C4-2B (cell line): ENCODE measurements at regions not wholly inside any gene's neighbourhood (a gene's known extent, or its start where the extent isn't known, plus 50 kb on each side); places are given as distances from the start of the nearest gene placed in this dataset.

Experiments used
- ZFX ChIP-seq: fragments of 450-650 bp; IDR thresholded peaks from 2 replicates; pipeline ENCODE4 v1.6.1; 2017
- TF ChIP-seq, protein P1 (sequence below): fragments of 450-650 bp; conservative IDR thresholded peaks from 2 replicates; pipeline ENCODE4 v1.5.1; 2017; ENCODE audit warnings: mild to moderate bottlenecking

DNA sequence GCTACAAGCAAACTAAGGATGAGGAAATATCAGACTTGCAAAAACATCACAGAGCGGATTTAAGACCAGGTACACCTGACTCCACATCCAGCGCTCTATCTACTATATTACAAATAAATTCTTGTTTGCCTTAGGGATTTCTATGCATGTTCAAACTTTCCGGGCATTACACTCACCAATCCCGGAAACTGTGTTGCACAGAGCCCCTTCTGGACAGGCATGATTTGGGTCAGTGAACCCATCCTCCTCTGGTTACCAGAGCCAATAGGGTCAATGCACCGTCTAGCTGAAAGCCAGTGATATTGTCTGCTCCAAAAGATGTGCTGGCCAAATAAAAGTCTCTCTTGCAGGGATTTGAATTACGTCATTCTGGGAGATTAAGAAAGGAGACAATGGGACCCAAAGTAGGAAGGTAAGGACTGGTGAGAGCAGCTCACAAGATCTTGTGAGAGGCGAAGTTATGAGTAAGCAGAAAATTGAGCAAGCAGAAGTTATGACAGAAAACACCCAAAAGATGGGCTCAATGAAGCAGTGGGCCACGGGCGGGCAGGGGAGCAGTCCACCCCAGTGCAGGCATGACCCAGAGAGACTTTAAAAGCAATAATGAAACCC lies 155.8 kb upstream of the RAI14 start:
- TF ChIP-seq, protein P1, sequence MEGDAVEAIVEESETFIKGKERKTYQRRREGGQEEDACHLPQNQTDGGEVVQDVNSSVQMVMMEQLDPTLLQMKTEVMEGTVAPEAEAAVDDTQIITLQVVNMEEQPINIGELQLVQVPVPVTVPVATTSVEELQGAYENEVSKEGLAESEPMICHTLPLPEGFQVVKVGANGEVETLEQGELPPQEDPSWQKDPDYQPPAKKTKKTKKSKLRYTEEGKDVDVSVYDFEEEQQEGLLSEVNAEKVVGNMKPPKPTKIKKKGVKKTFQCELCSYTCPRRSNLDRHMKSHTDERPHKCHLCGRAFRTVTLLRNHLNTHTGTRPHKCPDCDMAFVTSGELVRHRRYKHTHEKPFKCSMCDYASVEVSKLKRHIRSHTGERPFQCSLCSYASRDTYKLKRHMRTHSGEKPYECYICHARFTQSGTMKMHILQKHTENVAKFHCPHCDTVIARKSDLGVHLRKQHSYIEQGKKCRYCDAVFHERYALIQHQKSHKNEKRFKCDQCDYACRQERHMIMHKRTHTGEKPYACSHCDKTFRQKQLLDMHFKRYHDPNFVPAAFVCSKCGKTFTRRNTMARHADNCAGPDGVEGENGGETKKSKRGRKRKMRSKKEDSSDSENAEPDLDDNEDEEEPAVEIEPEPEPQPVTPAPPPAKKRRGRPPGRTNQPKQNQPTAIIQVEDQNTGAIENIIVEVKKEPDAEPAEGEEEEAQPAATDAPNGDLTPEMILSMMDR, result no peak
- TF ChIP-seq ZFX, result no peak
